Pancreas (tissue), 10 donors: ENCODE measurements at regions not wholly inside any gene's neighbourhood (a gene's known extent, or its start where the extent isn't known, plus 50 kb on each side); places are given as distances from the start of the nearest gene placed in this dataset.
"Not testable (repeated sequence)": the region's sequence is repeated elsewhere in the genome, so short reads cannot be mapped to it uniquely, and the experiment has no call there.

Source experiments
- ATAC-seq, 4 donors: fragments of 200-7000 bp; cut with Tn5 transposase; one replicate each; pipeline versions ENCODE4 v1.8.0 to v1.9.1; 2020; ENCODE audit warnings: mild to moderate bottlenecking in 4 of 4, moderate library complexity in 4 of 4
- DNase-seq, 6 donors: peaks; one replicate each; pipeline ENCODE4 v3.0.0-alpha.2; 2020
- FAIRE-seq: peaks from 2 replicates; lab custom pipeline; 2012; peaks lifted over from hg19 to GRCh38; lab: Jason Lieb, UNC
- H3K27ac ChIP-seq, 4 donors: fragments of 200-600 bp; sonication (generic); 1 replicate in 3 of 4; 2 replicates in 1 of 4; pipeline versions ENCODE4 v1.5.0 to v1.8.0; 2020
- H3K27me3 ChIP-seq, 4 donors: fragments of 200-600 bp; one replicate each; pipeline ENCODE4 v1.8.0; 2021
- H3K36me3 ChIP-seq, 3 donors: fragments of 200-600 bp; sonication (generic) in 1 of 3; one replicate each; pipeline versions ENCODE4 v1.5.0 to v1.8.0; 2020 to 2021
- H3K4me1 ChIP-seq, 3 donors: fragments of 200-600 bp; one replicate each; pipeline ENCODE4 v1.8.0; 2021
- H3K4me3 ChIP-seq, 4 donors: fragments of 200-600 bp; sonication (generic) in 2 of 4; one replicate each; pipeline versions ENCODE4 v1.5.0 to v1.8.0; 2020 to 2021
- H3K9me3 ChIP-seq, 4 donors: fragments of 200-600 bp; one replicate each; pipeline ENCODE4 v1.8.0; 2021
- CTCF ChIP-seq, 4 donors: fragments of 200-600 bp; sonication (generic) in 3 of 4; IDR thresholded peaks; one replicate each; pipeline versions ENCODE4 v1.5.0 to v1.8.0; 2021; ENCODE audit warnings: antibody characterized with exemption in 4 of 4
- WGBS, 2 donors: extraction: QIAGEN DNeasy Blood & Tissue Kit; methylation state at CpG; one replicate each; pipeline ENCODE4 v1.1.7; 2013; 5-methylcytosine and 5-hydroxymethylcytosine counted together
- intact Hi-C, 3 donors: fragments of 100-400 bp; cut with DNase I; formaldehyde crosslinking; loops; one replicate each; pipeline versions ENCODE4 v1.11.1 to v1.14.2; 2022
- donor health status: healthy with polysubstance abuse.
- donor health status: DM: no; HTN: no; CAD: no; lungs with moderate emphysema.
- donor health status: DM: no; HTN: no; CAD: no.
- donor health status: control.
- donor health status: control.
- donor health status: Bipolar disorder and iron deficiency.
- donor health status: DM: yes; HTN: yes; CAD: no.
- donor health status: DM: no; HTN: no; CAD: no.
- donor health status: DM: no; HTN: no; CAD: no.
- donor health status: DM: yes; HTN: yes; CAD: no.

GRCh38 chr5:68066277-68066955, 149.1 kb upstream of the PIK3R1 start:
- 58 to 75% methylated on average over 3 of the region's 3 CpGs for WGBS, 2 donors
- DNase-seq = no peak
- Histone ChIP-seq H3K4me1 (no peaks in the 10 kb centered on the region), H3K27me3 (no peaks in the 10 kb centered on the region), H3K36me3 (no peaks in the 10 kb centered on the region), H3K27ac (no peak overlapping the region), H3K4me3 (no peak overlapping the region), H3K9me3 (no peaks in the 10 kb centered on the region)
- no peak for FAIRE-seq
- intact Hi-C loops = no loop called here
- ATAC-seq = no peak
- no peak for TF ChIP-seq CTCF (IDR thresholded peaks at IDR 0.05)

- DNase-seq, H3K27me3 ChIP-seq, H3K27ac ChIP-seq, FAIRE-seq, H3K4me3 ChIP-seq, H3K9me3 ChIP-seq, H3K4me1 ChIP-seq, H3K36me3 ChIP-seq, ATAC-seq, intact Hi-C loops: not testable (repeated sequence)
- WGBS, 2 donors = 89 to 96% methylated on average over 3 of the region's 3 CpGs
These were observed 150.2 kb upstream of the PIK3R1 start for GRCh38 chr5:68065321-68065720.

- Histone ChIP-seq H3K27ac (no peak overlapping the region), H3K36me3 (no peaks in the 10 kb centered on the region), H3K4me3 (no peak overlapping the region), H3K9me3 (no peaks in the 10 kb centered on the region), H3K27me3 (no peaks in the 10 kb centered on the region), H3K4me1 (no peaks in the 10 kb centered on the region)
- intact Hi-C loops = no loop called here
- no peak for DNase-seq
- 91 to 96% methylated on average over 1 of the region's 1 CpG for WGBS, 2 donors
- no peak for TF ChIP-seq CTCF (IDR thresholded peaks at IDR 0.05)
- FAIRE-seq = no peak
- ATAC-seq = no peak
These were observed 155.2 kb upstream of the PIK3R1 start for GRCh38 chr5:68060382-68060781.

GRCh38 chr5:68057191-68057590, 158.4 kb upstream of the PIK3R1 start:
- intact Hi-C loops = no loop called here
- DNase-seq (no peak), ATAC-seq (no peak), FAIRE-seq (no peak)
- Histone ChIP-seq H3K27ac (no peak overlapping the region), H3K36me3 (no peaks in the 10 kb centered on the region), H3K27me3 (no peaks in the 10 kb centered on the region), H3K4me3 (no peak overlapping the region), H3K9me3 (no peaks in the 10 kb centered on the region), H3K4me1 (no peaks in the 10 kb centered on the region)
- 81 to 89% methylated on average over 4 of the region's 4 CpGs for WGBS, 2 donors
- no peak for TF ChIP-seq CTCF (IDR thresholded peaks at IDR 0.05)

- DNase-seq = no peak
- no peak for ATAC-seq
- Histone ChIP-seq H3K36me3 (no peaks in the 10 kb centered on the region), H3K27ac (no peak overlapping the region), H3K4me3 (no peak overlapping the region), H3K27me3 (no peaks in the 10 kb centered on the region), H3K4me1 (no peaks in the 10 kb centered on the region), H3K9me3 (no peaks in the 10 kb centered on the region)
- intact Hi-C loops = no loop called here
- no peak for FAIRE-seq
- TF ChIP-seq CTCF (IDR thresholded peaks at IDR 0.05) = no peak
- 89 to 96% methylated on average over 1 of the region's 1 CpG for WGBS, 2 donors
These were observed 159.9 kb upstream of the PIK3R1 start for GRCh38 chr5:68055686-68056085.
